NAMALWA (cell line): ENCODE measurements at regions not wholly inside any gene's neighbourhood (a gene's known extent, or its start where the extent isn't known, plus 50 kb on each side); places are given as distances from the start of the nearest gene placed in this dataset.
"Not testable (repeated sequence)": the region's sequence is repeated elsewhere in the genome, so short reads cannot be mapped to it uniquely, and the experiment has no call there.

Source experiments
- DNase-seq: peaks from one replicate; pipeline ENCODE4 v3.0.0-alpha.2; 2015; ENCODE audit warnings: low spot score

DNA sequence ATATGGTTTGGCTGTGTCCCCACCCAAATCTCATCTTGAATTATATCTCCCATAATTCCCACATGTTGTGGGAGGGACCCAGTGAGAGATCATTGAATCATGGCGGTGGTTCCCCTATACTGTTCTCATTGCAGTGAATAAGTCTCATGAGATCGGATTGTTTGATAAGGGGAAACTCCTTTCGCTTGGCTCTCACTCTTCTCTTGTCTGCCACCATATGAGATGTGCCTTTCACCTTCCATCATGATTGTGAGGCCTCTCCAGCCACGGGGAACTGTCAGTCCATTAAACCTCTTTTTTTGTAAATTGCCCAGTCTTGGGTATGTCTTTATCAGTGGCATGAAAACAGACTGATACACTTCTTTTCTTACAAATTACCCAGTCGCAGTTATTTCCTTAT, 417.6 kb upstream of the RUNX1 start:
- DNase-seq, result not testable (repeated sequence)

DNA sequence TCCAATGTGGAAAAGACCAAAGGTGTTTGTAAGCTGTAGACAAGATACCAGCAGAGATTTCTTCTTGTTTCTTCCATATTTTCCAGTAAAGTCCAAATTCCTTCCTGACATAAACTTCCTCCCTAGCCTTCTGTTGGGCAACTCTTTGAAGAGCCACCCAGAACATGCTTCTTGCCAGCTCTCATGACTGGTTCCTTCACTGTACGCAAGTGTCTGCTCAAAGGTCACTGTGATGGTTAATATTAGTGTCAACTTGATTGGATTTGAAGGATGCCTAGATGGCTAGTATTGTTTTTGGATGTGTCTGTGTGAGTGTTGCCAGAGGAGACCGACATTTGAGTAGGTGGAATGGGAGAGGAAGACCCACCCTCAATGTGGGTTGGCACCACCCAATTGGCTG, 416.6 kb upstream of the RUNX1 start:
- no peak for DNase-seq

- no peak for DNase-seq
Observed at GRCh38 chr21:35461700-35462099, 412.6 kb upstream of the RUNX1 start.

GRCh38 chr21:35460441-35460840, 411.3 kb upstream of the RUNX1 start:
- DNase-seq, result no peak

GRCh38 chr21:35458405-35458804, 409.3 kb upstream of the RUNX1 start:
- no peak for DNase-seq

DNA sequence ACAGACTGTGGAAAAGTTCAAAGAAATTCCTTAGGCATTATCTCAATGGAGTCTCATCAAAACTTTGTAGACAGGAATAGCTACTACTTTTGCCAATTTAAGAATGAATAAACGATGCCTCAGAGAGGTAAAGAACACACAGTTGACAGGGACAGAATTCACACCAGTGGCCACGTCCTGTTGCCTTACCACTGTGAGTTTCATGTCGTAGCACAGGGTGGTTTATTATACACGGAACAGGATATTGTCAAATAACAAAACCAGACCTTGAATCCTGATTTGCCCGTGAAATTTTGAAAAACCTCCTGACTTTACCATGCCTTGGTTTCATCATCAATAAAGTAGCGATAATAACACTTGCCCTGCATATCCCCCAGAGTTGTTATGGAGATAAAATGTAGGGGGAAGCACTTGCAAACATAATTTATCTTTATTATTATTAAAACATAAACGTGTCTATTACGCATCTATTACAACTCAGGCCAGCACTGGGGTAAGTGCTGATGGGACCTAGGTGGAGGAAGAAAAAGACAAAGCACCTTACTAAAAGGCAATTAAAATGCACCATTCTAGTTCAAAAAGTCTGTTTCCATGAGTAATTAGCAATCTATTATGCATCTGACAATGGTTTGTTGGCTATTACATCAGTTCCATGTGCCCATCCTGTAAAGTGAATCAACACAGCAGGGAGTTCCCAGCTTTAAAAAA, 408.1 kb upstream of the RUNX1 start:
- no peak for DNase-seq

GRCh38 chr21:35451276-35451675, 402.2 kb upstream of the RUNX1 start:
- no peak for DNase-seq

- DNase-seq, result no peak
Observed at GRCh38 chr21:35450830-35451229, 401.7 kb upstream of the RUNX1 start.

GRCh38 chr21:35449846-35450245, 400.7 kb upstream of the RUNX1 start:
- DNase-seq, result no peak

DNA sequence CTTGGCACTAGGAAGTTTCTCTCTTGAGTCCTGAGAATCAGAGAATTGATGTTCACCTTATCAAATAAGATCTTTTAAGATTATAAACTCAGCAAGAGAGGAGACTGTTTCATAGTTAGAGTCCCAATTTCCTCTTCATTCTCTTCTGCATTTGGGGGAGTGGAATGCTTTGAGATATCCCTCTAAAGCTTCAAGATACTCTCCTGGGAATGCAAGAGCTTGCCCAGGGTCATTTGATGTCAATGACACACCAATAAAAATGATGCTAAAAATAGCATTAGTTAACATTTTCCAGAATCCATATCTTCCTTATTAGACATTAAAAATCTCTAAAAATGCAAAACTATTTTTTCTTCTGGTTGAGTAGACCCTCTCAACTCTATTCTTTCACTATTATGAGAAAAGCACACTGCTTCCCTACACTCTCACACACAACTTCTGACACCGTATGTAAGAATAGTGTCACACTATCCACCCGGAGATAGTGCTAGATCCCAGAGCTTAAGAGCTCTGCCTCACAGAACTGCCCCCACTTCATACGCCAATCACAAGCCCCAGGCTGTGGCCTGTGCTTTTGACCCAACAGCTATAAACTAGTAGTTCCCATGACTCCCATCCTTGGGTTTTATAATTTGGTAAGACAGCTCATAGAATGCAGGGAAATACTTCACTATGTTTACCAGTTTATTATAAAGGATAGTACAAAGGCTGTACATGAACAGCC, 399.9 kb upstream of the RUNX1 start:
- no peak for DNase-seq

DNA sequence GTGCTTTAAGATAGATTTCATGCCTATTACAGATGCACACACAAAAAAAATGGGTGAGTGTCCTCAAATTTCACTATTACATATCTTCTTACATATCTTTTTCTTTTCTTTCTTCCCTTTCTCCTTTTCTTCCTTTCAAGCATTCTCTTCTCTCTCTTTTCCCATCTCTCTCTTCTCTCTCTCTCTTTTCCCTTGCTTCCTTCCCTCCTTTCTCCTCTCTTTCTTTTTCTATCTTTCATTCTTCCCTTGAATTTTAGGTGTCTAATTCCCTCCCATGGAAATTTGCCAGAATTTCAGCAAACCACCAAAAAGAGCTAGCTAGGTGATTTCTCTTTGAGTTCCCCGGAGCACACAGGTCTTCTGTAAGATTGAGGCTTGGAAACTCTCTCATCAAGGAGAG, 395.3 kb upstream of the RUNX1 start:
- no peak for DNase-seq

- peak; percentile 16 for DNase-seq
Observed at GRCh38 chr21:35441868-35442582, 392.9 kb upstream of the RUNX1 start.

DNA sequence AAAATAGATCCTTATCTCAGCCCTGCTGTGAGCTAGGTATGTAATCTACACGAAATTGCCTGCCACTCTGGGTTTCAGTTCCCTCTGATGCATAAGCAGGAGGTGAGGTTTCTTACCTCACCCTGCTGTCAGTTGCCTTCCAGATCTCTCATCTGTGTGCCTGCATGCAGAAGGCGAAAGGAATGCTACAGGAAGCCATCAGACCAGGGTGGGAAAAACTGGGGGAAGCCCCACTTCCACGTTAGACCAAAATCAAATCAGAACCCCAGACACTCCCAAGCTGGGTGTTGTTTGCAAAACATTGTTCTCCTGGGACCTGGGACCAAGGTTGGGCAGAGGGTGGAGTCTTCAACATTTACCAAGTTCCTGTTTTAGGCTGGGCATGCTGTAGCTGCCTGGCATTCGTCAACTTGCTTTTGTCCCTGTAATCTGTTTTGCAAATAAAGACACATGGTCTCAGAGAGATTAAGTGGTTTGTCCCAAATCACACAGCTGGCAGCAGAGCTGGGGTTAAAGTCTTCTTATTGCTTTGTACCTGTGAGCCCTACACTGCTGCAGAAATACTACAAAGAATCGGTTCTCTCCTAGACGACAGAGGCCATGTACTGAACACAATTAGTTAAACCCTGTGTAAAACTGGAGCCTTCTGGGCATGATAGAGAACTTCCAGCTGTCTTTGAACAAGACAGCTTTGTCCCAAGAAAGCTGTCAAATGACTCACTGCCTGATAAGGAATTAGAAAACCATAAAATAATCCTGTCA, 389.7 kb upstream of the RUNX1 start:
- DNase-seq, result peak; percentile 33

- no peak for DNase-seq
Observed at GRCh38 chr21:35437941-35438340, 388.8 kb upstream of the RUNX1 start.

- DNase-seq, result no peak
Observed at GRCh38 chr21:35436899-35437298, 387.8 kb upstream of the RUNX1 start.

DNA sequence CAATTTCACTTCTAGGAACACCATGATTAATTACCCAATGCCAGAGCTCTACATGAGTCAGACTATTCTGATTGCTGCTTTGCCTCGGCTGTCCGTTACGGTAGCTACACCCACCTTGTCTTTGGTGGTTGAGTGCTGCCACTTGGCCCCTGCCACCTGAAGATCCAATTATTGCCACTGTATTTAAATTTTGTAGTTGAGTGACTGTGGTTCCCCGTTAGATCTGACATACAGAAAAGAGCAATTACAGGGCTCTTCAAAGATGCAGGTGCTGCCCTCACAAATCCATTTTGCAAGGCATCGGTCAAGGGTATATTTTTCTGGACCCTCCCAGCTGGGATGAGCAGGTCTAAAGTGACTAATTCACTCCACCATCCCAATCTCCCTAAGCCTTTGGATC, 383.5 kb upstream of the RUNX1 start:
- not testable (repeated sequence) for DNase-seq

DNA sequence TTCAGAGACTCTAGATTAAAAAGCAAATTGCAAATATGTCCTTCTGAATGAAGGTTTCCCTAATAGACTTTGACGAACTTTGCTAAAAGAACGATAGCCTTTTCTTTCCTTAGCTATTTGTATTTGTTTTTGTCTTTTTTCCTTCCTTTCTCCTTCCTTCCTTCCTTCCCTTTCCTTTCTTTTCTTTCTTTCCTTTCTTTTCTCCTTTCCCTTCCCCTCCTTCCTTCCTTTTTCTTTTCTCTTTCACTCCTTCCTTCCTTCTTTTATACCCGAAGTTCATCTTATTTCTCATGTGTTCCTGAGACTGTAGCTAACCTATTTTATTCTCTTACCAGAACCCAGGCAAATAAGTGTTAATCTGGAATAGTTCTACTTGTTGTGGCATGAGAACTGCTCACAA, 381.2 kb upstream of the RUNX1 start:
- no peak for DNase-seq

GRCh38 chr21:35428937-35429336, 379.8 kb upstream of the RUNX1 start:
- no peak for DNase-seq

DNA sequence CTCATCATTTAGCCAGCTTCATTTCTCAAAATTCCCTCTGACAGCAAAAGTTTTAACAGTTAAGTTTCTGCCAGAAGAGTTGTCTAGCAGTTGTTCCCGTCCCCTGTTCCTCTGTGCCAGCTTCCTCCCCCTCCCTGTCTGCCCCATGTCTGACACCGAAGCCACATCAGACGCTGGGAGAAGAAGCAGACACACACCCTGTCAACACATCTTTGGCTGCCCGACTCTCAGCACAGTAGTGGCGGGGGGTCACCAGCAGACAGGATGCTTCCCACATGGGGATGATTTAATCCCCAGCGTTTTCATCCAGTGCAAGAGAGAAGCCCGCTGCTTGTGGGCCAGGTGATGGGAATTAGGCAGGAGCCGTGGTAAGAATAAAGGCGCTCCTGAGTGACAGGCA, 379.4 kb upstream of the RUNX1 start:
- no peak for DNase-seq

GRCh38 chr21:35428001-35428320, 378.9 kb upstream of the RUNX1 start:
- no peak for DNase-seq

- no peak for DNase-seq
Observed at GRCh38 chr21:35427320-35428000, 378.4 kb upstream of the RUNX1 start.

- DNase-seq, result no peak
Observed at GRCh38 chr21:35426897-35427296, 377.8 kb upstream of the RUNX1 start.
